GM21723 (cell line): ENCODE measurements at regions not wholly inside any gene's neighbourhood (a gene's known extent, or its start where the extent isn't known, plus 50 kb on each side); places are given as distances from the start of the nearest gene placed in this dataset.
"Not testable (repeated sequence)": the region's sequence is repeated elsewhere in the genome, so short reads cannot be mapped to it uniquely, and the experiment has no call there.

ENCODE experiments used
- ATAC-seq: cut with Tn5 transposase; IDR thresholded peaks from one replicate; pipeline ENCODE4 v1.9.1; 2021; ENCODE audit warnings: mild to moderate bottlenecking, moderate library complexity; ENCODE audit not compliant: unreplicated experiment

GRCh38 chr9:65566018-65566417 is 109.7 kb upstream of the ZNG1E start:
- ATAC-seq, result not testable (repeated sequence)

- not testable (repeated sequence) for ATAC-seq
Measured at GRCh38 chr9:65519018-65519417, 156.7 kb upstream of the ZNG1E start.

GRCh38 chr9:65514465-65514864 is 161.3 kb upstream of the ZNG1E start:
- not testable (repeated sequence) for ATAC-seq

GRCh38 chr9:65507897-65508296 is 167.8 kb upstream of the ZNG1E start:
- not testable (repeated sequence) for ATAC-seq

GRCh38 chr9:65504686-65505085 is 171.0 kb upstream of the ZNG1E start:
- not testable (repeated sequence) for ATAC-seq

GRCh38 chr9:65503696-65504095 is 172.0 kb upstream of the ZNG1E start:
- ATAC-seq, result not testable (repeated sequence)

- not testable (repeated sequence) for ATAC-seq
Measured at GRCh38 chr9:65482890-65483289, 192.8 kb upstream of the ZNG1E start.

GRCh38 chr9:65481291-65481690 is 194.4 kb upstream of the ZNG1E start:
- not testable (repeated sequence) for ATAC-seq

- not testable (repeated sequence) for ATAC-seq
Measured at GRCh38 chr9:65474891-65475290, 189.9 kb upstream of the FOXD4L5 start.

GRCh38 chr9:65473059-65473822 is 188.2 kb upstream of the FOXD4L5 start:
- not testable (repeated sequence) for ATAC-seq

- ATAC-seq, result not testable (repeated sequence)
Measured at GRCh38 chr9:65471106-65471505, 186.1 kb upstream of the FOXD4L5 start.

- ATAC-seq, result not testable (repeated sequence)
Measured at GRCh38 chr9:65466911-65467734, 182.1 kb upstream of the FOXD4L5 start.

- ATAC-seq, result not testable (repeated sequence)
Measured at GRCh38 chr9:65465246-65465895, 180.4 kb upstream of the FOXD4L5 start.

- ATAC-seq, result not testable (repeated sequence)
Measured at GRCh38 chr9:65462476-65462875, 177.5 kb upstream of the FOXD4L5 start.

GRCh38 chr9:65459756-65460320 is 174.8 kb upstream of the FOXD4L5 start:
- ATAC-seq, result no peak

GRCh38 chr9:65458992-65459391 is 174.0 kb upstream of the FOXD4L5 start:
- ATAC-seq, result no peak

GRCh38 chr9:65458465-65458864 is 173.5 kb upstream of the FOXD4L5 start:
- no peak for ATAC-seq

GRCh38 chr9:65456991-65457390 is 172.0 kb upstream of the FOXD4L5 start:
- ATAC-seq, result not testable (repeated sequence)

- not testable (repeated sequence) for ATAC-seq
Measured at GRCh38 chr9:65455751-65456647, 171.0 kb upstream of the FOXD4L5 start.

GRCh38 chr9:65455136-65455535 is 170.1 kb upstream of the FOXD4L5 start:
- not testable (repeated sequence) for ATAC-seq
